GM12874 (cell line): ENCODE measurements at regions not wholly inside any gene's neighbourhood (a gene's known extent, or its start where the extent isn't known, plus 50 kb on each side); places are given as distances from the start of the nearest gene placed in this dataset.

ENCODE experiments used
- CTCF ChIP-seq: IDR thresholded peaks from 2 replicates; pipeline ENCODE4 v1.5.1; 2011; ENCODE audit warnings: low read depth, mild to moderate bottlenecking, control low read depth, low read length, moderate library complexity; ENCODE audit not compliant: insufficient read depth

GRCh38 chr1:87759421-87760087, 430.9 kb downstream of the LMO4 start:
- no peak for TF ChIP-seq CTCF

GRCh38 chr1:87760155-87760554, 431.5 kb downstream of the LMO4 start:
- TF ChIP-seq CTCF: no peak

- no peak for TF ChIP-seq CTCF
Measured at GRCh38 chr1:87760654-87761053, 432.0 kb downstream of the LMO4 start.

GRCh38 chr1:87763483-87763882, 434.8 kb downstream of the LMO4 start:
- no peak for TF ChIP-seq CTCF

GRCh38 chr1:87765057-87765680, 436.5 kb downstream of the LMO4 start:
- no peak for TF ChIP-seq CTCF

- no peak for TF ChIP-seq CTCF
Measured at GRCh38 chr1:87765681-87766070, 437.0 kb downstream of the LMO4 start.

GRCh38 chr1:87766737-87767136, 438.1 kb downstream of the LMO4 start:
- TF ChIP-seq CTCF: no peak
